IMR-90 (cell line): ENCODE measurements at regions not wholly inside any gene's neighbourhood (a gene's known extent, or its start where the extent isn't known, plus 50 kb on each side); places are given as distances from the start of the nearest gene placed in this dataset.

Experiments
- ATAC-seq: fragments of 200-7000 bp; cut with Tn5 transposase; 2 replicates; pipeline ENCODE4 v1.9.1; 2020; ENCODE audit warnings: low read depth, mild to moderate bottlenecking, moderate library complexity
- BruUV-seq: library from RNA; stranded (reverse); fragments of 400-500 nt; replicated peaks from 2 replicates; lab custom pipeline; 2021; lab: Mats Ljungman, UMichigan
- CTCF ChIA-PET: fragments of 300-600 bp; formaldehyde crosslinking; extraction: SDS; loops from one replicate; lab custom pipeline; 2021; ENCODE audit warnings: antibody characterized with exemption; lab: Yijun Ruan, JAX
- POLR2A ChIA-PET: fragments of 300-600 bp; sonication (Branson Sonifier 250); formaldehyde crosslinking; loops from one replicate; lab custom pipeline; 2022; ENCODE audit warnings: antibody characterized with exemption; ENCODE audit not compliant: unreplicated experiment; lab: Charles Lee
- DNase-seq: peaks from one replicate; pipeline ENCODE4 v3.0.0; 2013
- H2AFZ ChIP-seq: replicated peaks from 2 replicates; pipeline ENCODE3; 2013; ENCODE audit warnings: low read length, mild to moderate bottlenecking; ENCODE audit not compliant: poor library complexity
- H2AK5ac ChIP-seq: 2 replicates; pipeline ENCODE4 v1.6.1; 2013; ENCODE audit warnings: low read depth, low read length, inconsistent platforms
- H2AK9ac ChIP-seq: replicated peaks from 2 replicates; pipeline ENCODE3; 2013; ENCODE audit warnings: mild to moderate bottlenecking, low read depth, low read length, moderate library complexity; ENCODE audit not compliant: poor library complexity
- H2BK120ac ChIP-seq: 2 replicates; pipeline ENCODE4 v1.6.1; 2013; ENCODE audit warnings: low read depth, low read length, inconsistent platforms
- H2BK15ac ChIP-seq: 3 replicates; pipeline ENCODE4 v1.6.1; 2013; ENCODE audit warnings: low read depth, low read length, inconsistent platforms
- H2BK20ac ChIP-seq: 2 replicates; pipeline ENCODE4 v1.6.1; 2013; ENCODE audit warnings: low read depth, mild to moderate bottlenecking, inconsistent platforms, low read length, moderate library complexity
- H2BK5ac ChIP-seq: 2 replicates; pipeline ENCODE4 v1.6.1; 2013; ENCODE audit warnings: mild to moderate bottlenecking, low read depth, low read length, inconsistent platforms; ENCODE audit not compliant: poor library complexity, severe bottlenecking
- H3K14ac ChIP-seq: replicated peaks from 2 replicates; pipeline ENCODE4 v1.6.1; 2013; ENCODE audit warnings: low read depth, low read length, inconsistent platforms
- H3K18ac ChIP-seq: 2 replicates; pipeline ENCODE4 v1.6.1; 2013; ENCODE audit warnings: low read depth, low read length, control low read depth
- H3K23ac ChIP-seq: 2 replicates; pipeline ENCODE4 v1.6.1; 2013; ENCODE audit warnings: low read depth, low read length, inconsistent platforms
- H3K27ac ChIP-seq: 2 replicates; pipeline ENCODE4 v1.5.1; 2013; ENCODE audit warnings: mild to moderate bottlenecking, control low read depth, low read length; ENCODE audit not compliant: insufficient read depth
- H3K27me3 ChIP-seq: 2 replicates; pipeline ENCODE4 v1.6.1; 2013; ENCODE audit warnings: low read length; ENCODE audit not compliant: control insufficient read depth, insufficient read depth
- H3K36me3 ChIP-seq: 2 replicates; pipeline ENCODE4 v1.6.1; 2013; ENCODE audit warnings: low read length, mixed read lengths; ENCODE audit not compliant: control insufficient read depth, insufficient read depth
- H3K4ac ChIP-seq: 2 replicates; pipeline ENCODE4 v1.6.1; 2013; ENCODE audit warnings: low read depth, low read length, inconsistent platforms
- H3K4me1 ChIP-seq: 2 replicates; pipeline ENCODE4 v1.6.1; 2013; ENCODE audit warnings: low read length, mixed read lengths; ENCODE audit not compliant: control insufficient read depth, insufficient read depth
- H3K4me2 ChIP-seq: 2 replicates; pipeline ENCODE4 v1.6.1; 2013; ENCODE audit warnings: low read depth, mild to moderate bottlenecking, control low read depth, low read length, moderate library complexity
- H3K4me3 ChIP-seq: 2 replicates; pipeline ENCODE4 v1.5.1; 2013; ENCODE audit warnings: low read depth, mild to moderate bottlenecking, control low read depth, low read length, moderate library complexity; ENCODE audit not compliant: insufficient read depth
- H3K56ac ChIP-seq: 2 replicates; pipeline ENCODE4 v1.6.1; 2013; ENCODE audit warnings: low read length, inconsistent platforms; ENCODE audit not compliant: insufficient read depth; ENCODE audit errors: extremely low read depth
- H3K79me1 ChIP-seq, 2 experiments: 2 replicates each; pipeline ENCODE4 v1.6.1; 2013; ENCODE audit warnings: low read length in 2 of 2, inconsistent platforms in 1 of 2, low read depth in 1 of 2
- H3K9ac ChIP-seq: 2 replicates; pipeline ENCODE4 v1.6.1; 2013; ENCODE audit warnings: low read depth, low read length, control low read depth
- H3K9me1 ChIP-seq: 2 replicates; pipeline ENCODE4 v1.6.1; 2013; ENCODE audit warnings: low read length, inconsistent platforms; ENCODE audit not compliant: insufficient read depth
- H3K9me3 ChIP-seq: 2 replicates; pipeline ENCODE4 v1.6.1; 2013; ENCODE audit warnings: low read length; ENCODE audit not compliant: control insufficient read depth, insufficient read depth
- H4K20me1 ChIP-seq: 2 replicates; pipeline ENCODE4 v1.6.1; 2013; ENCODE audit warnings: low read length, inconsistent platforms; ENCODE audit not compliant: insufficient read depth
- H4K5ac ChIP-seq: 2 replicates; pipeline ENCODE4 v1.6.1; 2013; ENCODE audit warnings: mild to moderate bottlenecking, low read depth, low read length, control low read depth
- H4K8ac ChIP-seq, 2 experiments: 2 replicates each; pipeline ENCODE4 v1.6.1; 2013; ENCODE audit warnings: low read depth in 2 of 2, low read length in 2 of 2, control low read depth in 1 of 2, inconsistent platforms in 1 of 2
- H4K91ac ChIP-seq: 2 replicates; pipeline ENCODE4 v1.6.1; 2013; ENCODE audit warnings: low read depth, low read length, inconsistent platforms; ENCODE audit not compliant: insufficient read depth
- BHLHE40 ChIP-seq: fragments of 150-350 bp; IDR thresholded peaks from 2 replicates; pipeline ENCODE4 v1.6.1; 2016; ENCODE audit warnings: mild to moderate bottlenecking, low read depth, low read length
- FOS ChIP-seq: fragments of 150-350 bp; IDR thresholded peaks from 2 replicates; pipeline ENCODE4 v1.6.1; 2016; ENCODE audit warnings: low read depth, low read length
- MAFK ChIP-seq: IDR thresholded peaks from 2 replicates; pipeline ENCODE4 v1.6.1; 2012; ENCODE audit warnings: low read depth, low read length, improper control_type of control experiment
- MXI1 ChIP-seq: IDR thresholded peaks from 2 replicates; pipeline ENCODE4 v1.6.1; 2012; ENCODE audit warnings: low read depth, mild to moderate bottlenecking, low read length, moderate library complexity, borderline replicate concordance
- NFE2L2 ChIP-seq: fragments of 150-350 bp; IDR thresholded peaks from 2 replicates; pipeline ENCODE4 v1.6.1; 2016; ENCODE audit warnings: low read depth, mild to moderate bottlenecking, low read length
- POLR2A ChIP-seq: IDR thresholded peaks from 2 replicates; pipeline ENCODE4 v1.6.1; 2012; ENCODE audit warnings: mild to moderate bottlenecking, low read depth, low read length
- RCOR1 ChIP-seq: IDR thresholded peaks from 2 replicates; pipeline ENCODE4 v1.6.1; 2012; ENCODE audit warnings: mild to moderate bottlenecking, low read length, improper control_type of control experiment; ENCODE audit not compliant: insufficient replicate concordance
- SMC3 ChIP-seq: fragments of 150-350 bp; IDR thresholded peaks from 2 replicates; pipeline ENCODE4 v1.6.1; 2016; ENCODE audit warnings: low read depth, mild to moderate bottlenecking, antibody characterized with exemption, low read length, moderate library complexity
- USF2 ChIP-seq: fragments of 150-350 bp; IDR thresholded peaks from 2 replicates; pipeline ENCODE4 v1.6.1; 2017; ENCODE audit warnings: mild to moderate bottlenecking, antibody characterized with exemption, low read length, low read depth
- dilution Hi-C: fragments of 300-500 bp; cut with HindIII; formaldehyde crosslinking; loops from one replicate; pipeline ENCODE4 v1.14.3; 2018; ENCODE audit warnings: low sequenced_read_pairs; ENCODE audit not compliant: unreplicated experiment
- in situ Hi-C: fragments of 300-500 bp; cut with MboI; formaldehyde crosslinking; loops from 3 replicates; pipeline ENCODE4 v1.14.3; 2019; ENCODE audit warnings: low sequenced_read_pairs, inconsistent platforms, mixed read lengths
- intact Hi-C: fragments of 100-400 bp; cut with micrococcal nuclease; formaldehyde crosslinking; loops from 2 replicates; pipeline ENCODE4 v1.10.0; 2022

GRCh38 chr21:27202301-27202700 lies 235.4 kb upstream of the ADAMTS5 start:
- Histone ChIP-seq H4K20me1 (no peaks in the 10 kb centered on the region), H3K4me2 (no peak overlapping the region), H3K14ac (no peak overlapping the region), H3K56ac (no peak overlapping the region), H4K91ac (no peak overlapping the region), H4K8ac (peak overlapping the region in 1 of 2 experiments; percentile 71; a peak in 1 of 4 replicates), H2BK120ac (peak overlapping the region; percentile 60; the same call in 1 of the 2 replicates), H3K4me3 (no peak overlapping the region), H3K23ac (no peak overlapping the region), H2BK20ac (peak overlapping the region; percentile 78), H3K9ac (no peak overlapping the region), H3K4ac (peak overlapping the region; percentile 34; the same call in 1 of the 2 replicates), H2AK5ac (no peak overlapping the region), H3K4me1 (peaks cover 9% of the 10 kb centered on the region), H3K36me3 (no peaks in the 10 kb centered on the region), H4K5ac (no peak overlapping the region), H2BK5ac (no peak overlapping the region), H2BK15ac (no peak overlapping the region; the same call in 2 of the 3 replicates), H3K18ac (peak overlapping the region; percentile 76), H2AFZ (no peak overlapping the region), H3K9me3 (no peaks in the 10 kb centered on the region; the same call in 1 of the 2 replicates), H3K79me1 (no peaks in the 10 kb centered on the region), H3K27ac (no peak overlapping the region), H3K27me3 (no peaks in the 10 kb centered on the region), H2AK9ac (no peak overlapping the region), H3K9me1 (no peaks in the 10 kb centered on the region)
- BruUV-seq: no TSS peak
- no peak for TF ChIP-seq USF2
- no peak for TF ChIP-seq NFE2L2
- no peak for TF ChIP-seq RCOR1
- no peak for TF ChIP-seq MXI1
- TF ChIP-seq SMC3: no peak
- TF ChIP-seq FOS: no peak
- TF ChIP-seq BHLHE40: no peak
- TF ChIP-seq POLR2A: no peak
- no peak for TF ChIP-seq MAFK
- no peak for DNase-seq
- intact Hi-C loops (no loop called here), dilution Hi-C loops (no loop called here), in situ Hi-C loops (no loop called here)
- ChIA-PET POLR2A (no interaction called here), CTCF (no interaction called here)
- no peak for ATAC-seq
